ENCODE measurements at regions not wholly inside any gene's neighbourhood (a gene's known extent, or its start where the extent isn't known, plus 50 kb on each side); places are given as distances from the start of the nearest gene placed in this dataset.
"Not testable (repeated sequence)": the region's sequence is repeated elsewhere in the genome, so short reads cannot be mapped to it uniquely, and the experiment has no call there.

- DNase-seq: no peak
Observed at GRCh38 chr13:24931450-24932251, 164.3 kb upstream of the PABPC3 start.

GRCh38 chr13:24933106-24934023 lies 162.6 kb upstream of the PABPC3 start:
- not testable (repeated sequence) for DNase-seq

GRCh38 chr13:24934024-24934385 lies 161.9 kb upstream of the PABPC3 start:
- not testable (repeated sequence) for DNase-seq

- DNase-seq: no peak
Observed at GRCh38 chr13:24938966-24939365, 157.0 kb upstream of the PABPC3 start.

- DNase-seq: not testable (repeated sequence)
Observed at GRCh38 chr13:24941023-24941713, 154.8 kb upstream of the PABPC3 start.

GRCh38 chr13:24943136-24943535 lies 152.8 kb upstream of the PABPC3 start:
- DNase-seq: no peak

GRCh38 chr13:24944073-24944472 lies 151.9 kb upstream of the PABPC3 start:
- not testable (repeated sequence) for DNase-seq

- DNase-seq: not testable (repeated sequence)
Observed at GRCh38 chr13:24948977-24949376, 147.0 kb upstream of the PABPC3 start.

GRCh38 chr13:24950611-24951010 lies 145.3 kb upstream of the PABPC3 start:
- not testable (repeated sequence) for DNase-seq

- DNase-seq: not testable (repeated sequence)
Observed at GRCh38 chr13:24967970-24968369, 128.0 kb upstream of the PABPC3 start.

GRCh38 chr13:24968416-24968815 lies 127.5 kb upstream of the PABPC3 start:
- DNase-seq: not testable (repeated sequence)

- not testable (repeated sequence) for DNase-seq
Observed at GRCh38 chr13:24973102-24973501, 122.8 kb upstream of the PABPC3 start.

GRCh38 chr13:24981181-24981803 lies 114.6 kb upstream of the PABPC3 start:
- DNase-seq: not testable (repeated sequence)

GRCh38 chr13:24982333-24982999 lies 113.5 kb upstream of the PABPC3 start:
- DNase-seq: no peak

- no peak for DNase-seq
Observed at GRCh38 chr13:24983094-24983493, 112.8 kb upstream of the PABPC3 start.

- DNase-seq: no peak
Observed at GRCh38 chr13:24984134-24984533, 111.8 kb upstream of the PABPC3 start.

- DNase-seq: no peak
Observed at GRCh38 chr13:24985107-24985506, 110.8 kb upstream of the PABPC3 start.

GRCh38 chr13:24985896-24986295 lies 110.0 kb upstream of the PABPC3 start:
- DNase-seq: no peak

GRCh38 chr13:24986826-24987225 lies 109.1 kb upstream of the PABPC3 start:
- DNase-seq: no peak

- not testable (repeated sequence) for DNase-seq
Observed at GRCh38 chr13:24989959-24990358, 106.0 kb upstream of the PABPC3 start.

GRCh38 chr13:24992946-24993345 lies 103.0 kb upstream of the PABPC3 start:
- DNase-seq: not testable (repeated sequence)

- peak; percentile 72 for DNase-seq
Observed at GRCh38 chr13:24995225-24995804, 100.6 kb upstream of the PABPC3 start.

Data from NCI-H2029 treated with DMSO at 0.1 percent for 48 hours (cell line).